ENCODE measurements at regions not wholly inside any gene's neighbourhood (a gene's known extent, or its start where the extent isn't known, plus 50 kb on each side); places are given as distances from the start of the nearest gene placed in this dataset.

DNA sequence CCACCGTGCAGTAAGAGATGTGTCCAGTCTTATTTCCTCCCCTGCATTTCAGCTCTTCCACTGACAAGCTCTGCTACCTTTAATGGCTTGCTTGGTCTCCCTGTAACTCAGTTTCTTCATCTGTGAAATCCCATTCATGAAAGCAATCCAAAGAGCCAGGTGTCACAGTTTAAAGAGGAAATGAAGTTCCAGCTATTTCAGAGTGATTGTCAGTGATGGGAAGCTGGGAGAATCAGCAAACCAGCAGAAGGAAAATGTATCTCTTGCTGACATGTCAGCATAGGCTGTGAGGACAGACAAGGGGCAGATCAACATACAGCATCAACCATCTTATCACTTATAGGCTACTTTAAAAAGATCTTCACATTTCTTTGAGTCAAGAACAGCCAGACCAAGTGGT is 445.3 kb downstream of the ADRA2A start:
- DNase-seq = no peak

DNA sequence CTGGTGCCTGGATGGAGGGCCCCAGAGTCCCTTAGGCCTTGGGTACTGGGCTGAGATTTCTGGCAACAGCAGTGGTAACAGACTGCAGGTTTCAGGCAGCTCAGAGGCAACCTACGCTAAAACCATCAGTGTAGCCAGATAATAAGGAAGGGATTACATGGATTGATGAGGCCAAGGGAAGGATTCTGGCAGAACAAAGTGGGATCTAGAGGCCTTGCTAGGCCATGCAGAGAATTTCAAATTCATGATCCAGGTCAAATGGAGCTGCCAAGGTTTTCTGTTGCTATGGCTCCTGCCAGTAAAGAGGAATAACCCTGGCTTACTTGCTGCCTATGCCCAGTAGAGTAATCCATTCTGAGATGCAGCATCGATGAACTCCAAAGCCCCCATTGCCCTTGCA is 445.7 kb downstream of the ADRA2A start:
- DNase-seq = no peak

DNA sequence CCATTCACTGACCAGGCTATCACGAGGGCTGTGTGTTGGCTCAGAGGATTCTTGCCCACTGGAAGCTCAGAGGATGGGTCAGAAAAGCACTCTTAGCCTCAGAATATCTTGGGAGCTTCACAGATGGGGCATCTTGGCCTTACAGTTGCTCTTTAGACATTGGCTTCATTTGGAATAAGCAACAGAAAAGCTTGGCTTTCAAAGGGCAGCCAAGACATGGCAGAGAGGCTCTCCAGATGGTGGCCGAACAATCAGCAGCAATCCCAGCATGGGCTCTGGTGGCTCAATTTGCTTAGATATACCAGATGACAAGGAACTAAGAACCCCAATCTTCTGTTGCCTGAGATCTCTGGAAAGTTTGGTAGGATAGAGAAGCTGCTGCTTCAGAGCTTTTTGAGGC is 446.2 kb downstream of the ADRA2A start:
- DNase-seq = no peak

DNA sequence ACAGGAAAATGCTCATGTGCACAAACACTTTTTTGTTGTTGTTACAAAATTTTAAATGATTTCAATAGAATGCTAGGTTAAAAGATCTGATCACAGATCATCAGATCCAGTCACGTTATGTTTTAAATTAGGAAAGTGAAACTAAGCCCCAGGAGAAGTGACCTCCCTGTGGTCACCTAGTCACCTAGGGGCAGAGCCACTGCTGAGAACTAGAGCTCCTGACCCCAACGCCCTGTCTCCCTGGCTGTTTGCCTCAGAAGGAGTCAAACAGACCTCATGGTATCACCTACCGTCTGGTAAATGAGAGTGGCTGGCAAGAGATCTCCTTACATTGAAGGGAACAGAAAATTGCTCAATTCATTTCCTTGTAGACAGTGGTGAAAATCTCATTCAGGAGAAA is 447.3 kb downstream of the ADRA2A start:
- no peak for DNase-seq

DNA sequence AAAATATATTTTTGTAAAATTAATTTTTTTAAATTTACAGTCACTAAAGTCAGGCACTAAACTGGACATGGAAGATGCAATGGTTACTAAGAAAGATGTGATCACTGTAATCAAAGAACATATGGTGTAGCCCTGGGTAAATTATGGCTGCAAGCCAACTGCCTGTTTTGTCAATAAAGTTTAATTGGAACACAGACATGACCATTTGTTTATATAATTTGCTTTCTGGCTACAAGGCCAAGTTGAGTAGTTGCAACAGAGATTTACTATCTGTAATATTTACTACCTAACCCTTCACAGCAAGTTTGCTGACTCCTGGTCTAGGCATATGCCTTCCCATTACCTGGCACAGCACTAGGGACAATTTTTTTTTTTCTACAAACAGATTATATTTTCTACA is 448.9 kb downstream of the ADRA2A start:
- DNase-seq = no peak

- no peak for DNase-seq
Observed at GRCh38 chr10:111531690-111532089, 454.9 kb downstream of the ADRA2A start.

GRCh38 chr10:111532139-111532538 is 455.3 kb downstream of the ADRA2A start:
- no peak for DNase-seq

DNA sequence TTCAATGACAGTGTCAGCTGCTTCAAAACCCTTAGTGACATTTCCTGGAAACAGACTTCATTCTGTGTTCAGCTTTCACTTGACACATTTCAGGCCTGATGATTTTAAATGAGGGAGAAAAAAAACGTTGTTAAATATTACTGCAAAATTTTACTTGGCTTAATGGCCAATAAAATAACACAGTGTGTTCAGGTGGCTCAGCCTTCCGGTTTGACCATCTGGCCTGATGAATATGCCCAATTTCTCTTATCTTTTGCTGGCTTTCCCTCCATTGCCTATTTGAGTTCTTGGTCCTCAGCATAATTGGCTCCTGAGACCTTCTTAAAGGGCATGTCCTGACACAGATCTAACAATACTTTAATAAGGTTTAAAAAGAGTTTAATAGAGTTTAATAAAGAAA is 462.4 kb downstream of the ADRA2A start:
- no peak for DNase-seq

DNA sequence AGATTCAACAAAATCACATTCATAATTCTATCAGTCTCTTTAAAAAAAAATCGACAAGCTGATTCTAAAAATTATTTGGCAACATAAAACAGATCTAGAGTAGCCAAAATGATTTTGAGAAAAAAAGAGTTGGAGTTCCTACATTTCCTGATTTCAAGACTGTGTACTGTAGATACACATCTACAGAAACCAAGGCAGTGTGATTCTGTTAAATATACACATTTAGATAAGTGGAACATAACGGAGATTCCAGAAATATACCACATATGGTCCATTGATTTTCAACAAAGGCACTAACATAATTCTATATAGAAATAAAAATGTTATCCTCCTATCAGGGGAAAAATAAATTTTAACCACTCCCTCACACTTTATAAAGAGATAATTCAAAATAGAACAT is 467.0 kb downstream of the ADRA2A start:
- no peak for DNase-seq

GRCh38 chr10:111545861-111546605 is 469.2 kb downstream of the ADRA2A start:
- DNase-seq = no peak

GRCh38 chr10:111548084-111548726 is 471.4 kb downstream of the ADRA2A start:
- DNase-seq = no peak

DNA sequence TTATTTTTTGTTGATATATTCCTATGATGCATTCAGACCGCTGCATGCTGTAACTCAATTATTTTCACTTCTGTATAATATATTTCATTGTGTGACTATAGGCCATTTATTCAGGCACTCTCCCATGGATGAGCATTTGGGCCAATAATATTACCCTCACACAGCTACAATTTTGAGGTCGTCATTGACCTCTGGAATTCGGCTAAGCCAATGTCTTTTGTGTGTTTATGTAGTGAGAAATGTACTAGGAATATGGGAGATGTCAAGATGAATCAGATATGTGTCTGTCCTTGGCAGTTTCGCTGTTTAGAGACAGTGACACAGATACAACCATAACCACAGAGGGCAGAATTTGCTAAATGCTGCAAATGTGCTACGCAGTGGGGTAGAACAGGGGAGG is 474.2 kb downstream of the ADRA2A start:
- DNase-seq = no peak

GRCh38 chr10:111556666-111557065 is 479.8 kb downstream of the ADRA2A start:
- no peak for DNase-seq

DNA sequence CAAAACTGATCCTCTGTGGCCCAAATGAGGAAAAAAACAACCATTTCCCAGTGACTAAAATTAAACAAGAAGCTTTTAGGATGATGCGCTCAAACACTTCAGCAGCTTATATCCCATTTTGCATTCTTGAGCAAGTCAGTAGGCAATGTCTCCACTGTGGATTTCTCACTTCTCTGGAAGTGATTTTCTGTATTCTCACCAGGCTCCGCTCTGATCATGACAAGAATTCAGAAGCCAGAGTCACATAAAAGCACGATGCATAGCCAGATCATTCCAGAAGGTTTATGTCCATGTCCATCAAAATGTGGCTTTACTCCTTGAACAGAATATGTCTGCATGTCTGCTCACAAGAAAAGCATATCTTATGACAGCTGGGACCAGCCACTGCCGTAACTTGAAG is 481.4 kb downstream of the ADRA2A start:
- no peak for DNase-seq

DNA sequence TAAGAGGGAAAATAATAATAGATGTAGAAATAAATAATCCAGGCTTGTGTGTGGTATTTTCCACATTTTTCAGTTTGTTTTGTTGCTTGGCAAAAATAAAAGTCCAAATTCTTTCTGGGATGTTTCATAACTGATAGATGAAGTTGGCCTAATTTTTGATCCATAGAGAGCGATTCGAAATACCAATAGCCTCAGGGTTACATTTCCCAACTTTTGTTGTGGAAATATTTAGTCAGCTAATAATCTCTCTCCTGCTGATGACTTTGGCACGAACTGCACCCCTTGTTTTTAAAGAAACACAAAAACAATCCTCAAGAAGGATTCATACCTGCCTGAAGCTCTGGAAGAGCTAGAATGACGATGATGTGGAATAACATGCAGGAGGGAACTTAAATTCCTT is 483.2 kb downstream of the ADRA2A start:
- DNase-seq = no peak

GRCh38 chr10:111561124-111561523 is 484.3 kb downstream of the ADRA2A start:
- DNase-seq = no peak

DNA sequence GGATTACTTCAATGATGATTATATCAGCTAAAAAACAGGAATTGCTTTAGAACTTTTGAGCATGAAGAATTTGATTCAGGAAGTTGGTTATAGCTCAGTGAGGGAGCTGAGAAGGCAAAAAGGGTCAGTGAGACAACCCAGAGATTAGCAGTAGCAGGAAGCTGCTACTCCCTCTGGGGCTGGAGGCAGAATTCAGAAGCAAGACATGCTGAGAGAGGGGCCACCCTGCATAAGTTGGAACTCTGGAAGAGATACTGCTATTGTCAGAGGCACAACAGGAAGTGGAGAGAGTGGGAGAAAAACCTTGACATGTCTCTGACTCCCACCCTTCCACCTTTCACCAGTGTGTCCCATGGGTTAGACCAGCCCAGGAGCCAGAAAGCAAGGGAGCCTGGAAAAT is 488.7 kb downstream of the ADRA2A start:
- no peak for DNase-seq

GRCh38 chr10:111578076-111578475 is 501.2 kb downstream of the ADRA2A start:
- no peak for DNase-seq

- no peak for DNase-seq
Observed at GRCh38 chr10:111579473-111579872, 502.6 kb downstream of the ADRA2A start.

GRCh38 chr10:111590703-111591102 is 513.9 kb downstream of the ADRA2A start:
- DNase-seq = no peak

- no peak for DNase-seq
Observed at GRCh38 chr10:111593578-111593977, 516.7 kb downstream of the ADRA2A start.

DNA sequence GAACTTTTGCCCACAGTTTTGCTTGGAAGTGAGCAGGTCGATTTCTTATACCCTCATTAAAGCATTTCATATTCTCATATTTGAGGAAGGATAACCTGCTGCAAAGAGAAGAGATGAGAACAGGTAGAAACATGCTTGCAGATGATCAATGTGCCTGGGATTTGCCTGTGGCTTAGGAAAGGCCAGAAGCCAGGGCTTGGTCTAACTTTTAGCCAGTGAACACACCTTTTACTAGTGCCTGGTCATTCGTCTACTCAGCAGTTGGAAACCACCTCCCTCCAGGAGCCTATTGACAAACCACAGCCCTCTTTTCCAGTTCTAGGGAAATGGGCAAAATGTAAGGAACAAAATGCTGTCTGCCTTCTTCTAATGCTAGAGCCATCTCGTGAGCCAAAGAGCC is 518.3 kb downstream of the ADRA2A start:
- DNase-seq = no peak

GRCh38 chr10:111598433-111599059 is 521.7 kb downstream of the ADRA2A start:
- DNase-seq = no peak

DNA sequence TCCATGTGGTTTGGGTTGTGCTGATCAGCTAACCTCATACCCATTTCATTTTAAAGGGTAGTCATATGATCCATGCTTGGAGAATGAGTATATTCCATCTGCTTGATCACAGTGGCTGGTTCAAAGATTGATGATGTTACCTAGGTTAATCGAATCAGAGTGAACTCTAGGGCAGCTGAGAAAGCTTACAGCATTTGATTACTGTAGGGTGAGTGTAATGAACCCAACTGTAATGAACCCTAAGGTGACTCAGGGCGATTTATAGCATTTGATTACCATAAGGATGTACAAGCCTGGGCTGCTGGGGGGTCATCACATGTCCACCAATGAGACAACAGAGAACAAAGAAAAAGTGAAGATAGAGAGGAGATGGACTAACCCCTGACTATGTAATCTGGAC is 523.1 kb downstream of the ADRA2A start:
- no peak for DNase-seq
